ENCODE measurements at regions not wholly inside any gene's neighbourhood (a gene's known extent, or its start where the extent isn't known, plus 50 kb on each side); places are given as distances from the start of the nearest gene placed in this dataset.
"Not testable (repeated sequence)": the region's sequence is repeated elsewhere in the genome, so short reads cannot be mapped to it uniquely, and the experiment has no call there.

DNA sequence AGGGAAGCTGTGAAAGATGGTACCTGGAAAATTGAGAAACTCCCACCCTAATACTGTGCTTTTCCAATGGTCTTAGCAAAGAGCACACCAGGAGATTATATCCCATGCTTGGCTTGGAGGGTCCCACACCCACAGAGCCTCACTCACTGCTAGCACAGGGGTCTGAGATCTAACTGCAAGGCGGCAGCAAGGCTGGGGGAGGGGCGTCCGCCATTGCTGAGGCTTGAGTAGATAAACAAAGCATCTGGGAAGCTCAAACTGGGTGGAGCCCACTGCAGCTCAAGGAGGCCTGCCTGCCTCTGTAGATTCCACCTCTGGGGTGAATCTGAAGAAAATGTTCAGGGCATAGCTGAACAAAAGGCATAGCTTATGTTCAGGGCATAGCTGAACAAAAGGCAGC is 510.6 kb upstream of the LMO3 start:
- TF ChIP-seq POLR2AphosphoS5 (IDR thresholded peaks at IDR 0.05; ENCODE audit: low read depth, low read length); POLR2A (IDR thresholded peaks at IDR 0.05; ENCODE audit: low read depth, low read length); TAF1 (IDR thresholded peaks at IDR 0.05; ENCODE audit: borderline replicate concordance, low read depth, low read length): not testable (repeated sequence)

All from GM12892 (cell line).